Inferior parietal cortex (tissue), 1 donor: ENCODE measurements at regions not wholly inside any gene's neighbourhood (a gene's known extent, or its start where the extent isn't known, plus 50 kb on each side); places are given as distances from the start of the nearest gene placed in this dataset.
"Not testable (repeated sequence)": the region's sequence is repeated elsewhere in the genome, so short reads cannot be mapped to it uniquely, and the experiment has no call there.

Source experiments
- DNase-seq: peaks from one replicate; pipeline ENCODE4 v3.0.0-alpha.2; 2016; ENCODE audit errors: extremely low spot score

- DNase-seq, result no peak
Measured at GRCh38 chr15:61339516-61339915, 110.4 kb upstream of the RORA start.

GRCh38 chr15:61337541-61337940 lies 108.4 kb upstream of the RORA start:
- no peak for DNase-seq

- no peak for DNase-seq
Measured at GRCh38 chr15:61336026-61336638, 107.0 kb upstream of the RORA start.

- DNase-seq, result not testable (repeated sequence)
Measured at GRCh38 chr15:61334714-61335113, 105.6 kb upstream of the RORA start.

- no peak for DNase-seq
Measured at GRCh38 chr15:61331019-61331418, 101.9 kb upstream of the RORA start.

GRCh38 chr15:61327019-61327631 lies 98.0 kb upstream of the RORA start:
- DNase-seq, result no peak

- DNase-seq, result no peak
Measured at GRCh38 chr15:61319892-61320291, 90.8 kb upstream of the RORA start.

GRCh38 chr15:61318802-61319525 lies 89.9 kb upstream of the RORA start:
- no peak for DNase-seq

GRCh38 chr15:61318301-61318700 lies 89.2 kb upstream of the RORA start:
- no peak for DNase-seq

GRCh38 chr15:61315471-61315870 lies 86.4 kb upstream of the RORA start:
- DNase-seq, result no peak

- DNase-seq, result no peak
Measured at GRCh38 chr15:61314427-61314826, 85.3 kb upstream of the RORA start.

GRCh38 chr15:61309617-61310016 lies 80.5 kb upstream of the RORA start:
- no peak for DNase-seq

- no peak for DNase-seq
Measured at GRCh38 chr15:61309031-61309511, 80.0 kb upstream of the RORA start.

GRCh38 chr15:61308437-61308836 lies 79.3 kb upstream of the RORA start:
- no peak for DNase-seq

GRCh38 chr15:61307474-61307873 lies 78.4 kb upstream of the RORA start:
- DNase-seq, result no peak

GRCh38 chr15:61301701-61302100 lies 72.6 kb upstream of the RORA start:
- no peak for DNase-seq

- no peak for DNase-seq
Measured at GRCh38 chr15:61299075-61299763, 70.1 kb upstream of the RORA start.

- DNase-seq, result no peak
Measured at GRCh38 chr15:61295239-61295638, 66.1 kb upstream of the RORA start.

- DNase-seq, result no peak
Measured at GRCh38 chr15:61282661-61283060, 53.6 kb upstream of the RORA start.

GRCh38 chr15:61281328-61281727 lies 52.2 kb upstream of the RORA start:
- no peak for DNase-seq
